ENCODE measurements at regions not wholly inside any gene's neighbourhood (a gene's known extent, or its start where the extent isn't known, plus 50 kb on each side); places are given as distances from the start of the nearest gene placed in this dataset.

- no peak for DNase-seq (ENCODE audit: low read depth in 2 of 2)
Observed at GRCh38 chr16:49078571-49078970, 203.1 kb downstream of the CBLN1 start.

GRCh38 chr16:49078104-49078503, 203.5 kb downstream of the CBLN1 start:
- DNase-seq (ENCODE audit: low read depth in 2 of 2): no peak

GRCh38 chr16:49075709-49076108, 205.9 kb downstream of the CBLN1 start:
- DNase-seq (ENCODE audit: low read depth in 2 of 2): no peak

- no peak for DNase-seq (ENCODE audit: low read depth in 2 of 2)
Observed at GRCh38 chr16:49068224-49068623, 213.4 kb downstream of the CBLN1 start.

- DNase-seq (ENCODE audit: low read depth in 2 of 2): no peak
Observed at GRCh38 chr16:49067776-49068175, 213.9 kb downstream of the CBLN1 start.

GRCh38 chr16:49061137-49061714, 220.4 kb downstream of the CBLN1 start:
- no peak for DNase-seq (ENCODE audit: low read depth in 2 of 2)

GRCh38 chr16:49060728-49061127, 220.9 kb downstream of the CBLN1 start:
- DNase-seq (ENCODE audit: low read depth in 2 of 2): no peak

- DNase-seq (ENCODE audit: low read depth in 2 of 2): no peak
Observed at GRCh38 chr16:49058382-49058781, 223.3 kb downstream of the CBLN1 start.

GRCh38 chr16:49057936-49058335, 223.7 kb downstream of the CBLN1 start:
- DNase-seq (ENCODE audit: low read depth in 2 of 2): no peak

- DNase-seq (ENCODE audit: low read depth in 2 of 2): no peak
Observed at GRCh38 chr16:49057391-49057790, 224.2 kb downstream of the CBLN1 start.

GRCh38 chr16:49056546-49056945, 225.1 kb downstream of the CBLN1 start:
- no peak for DNase-seq (ENCODE audit: low read depth in 2 of 2)

- DNase-seq (ENCODE audit: low read depth in 2 of 2): no peak
Observed at GRCh38 chr16:49055824-49056545, 225.7 kb downstream of the CBLN1 start.

GRCh38 chr16:49055291-49055690, 226.3 kb downstream of the CBLN1 start:
- DNase-seq (ENCODE audit: low read depth in 2 of 2): no peak

GRCh38 chr16:49054606-49055005, 227.0 kb downstream of the CBLN1 start:
- no peak for DNase-seq (ENCODE audit: low read depth in 2 of 2)

- DNase-seq (ENCODE audit: low read depth in 2 of 2): no peak
Observed at GRCh38 chr16:49052846-49053245, 228.8 kb downstream of the CBLN1 start.

GRCh38 chr16:49051576-49051975, 230.1 kb downstream of the CBLN1 start:
- DNase-seq (ENCODE audit: low read depth in 2 of 2): no peak

- no peak for DNase-seq (ENCODE audit: low read depth in 2 of 2)
Observed at GRCh38 chr16:49050607-49051006, 231.0 kb downstream of the CBLN1 start.

- no peak for DNase-seq (ENCODE audit: low read depth in 2 of 2)
Observed at GRCh38 chr16:49049644-49050043, 232.0 kb downstream of the CBLN1 start.

- no peak for DNase-seq (ENCODE audit: low read depth in 2 of 2)
Observed at GRCh38 chr16:49049191-49049590, 232.4 kb downstream of the CBLN1 start.

GRCh38 chr16:49048557-49048956, 233.1 kb downstream of the CBLN1 start:
- no peak for DNase-seq (ENCODE audit: low read depth in 2 of 2)

GRCh38 chr16:49036126-49036525, 245.5 kb downstream of the CBLN1 start:
- no peak for DNase-seq (ENCODE audit: low read depth in 2 of 2)

- no peak for DNase-seq (ENCODE audit: low read depth in 2 of 2)
Observed at GRCh38 chr16:49027420-49027819, 254.2 kb downstream of the CBLN1 start.

- no peak for DNase-seq (ENCODE audit: low read depth in 2 of 2)
Observed at GRCh38 chr16:49026566-49027181, 255.0 kb downstream of the CBLN1 start.

Data from stimulated activated CD8-positive, alpha-beta memory T cell treated with anti-CD3 and anti-CD28 coated beads, Interleukin-2, amount 100 ng/mL, for 48 hours (primary cell).